H1 (cell line): ENCODE measurements at regions not wholly inside any gene's neighbourhood (a gene's known extent, or its start where the extent isn't known, plus 50 kb on each side); places are given as distances from the start of the nearest gene placed in this dataset.
A peak's percentile ranks its signal among the peaks of the same experiment; 100 is the strongest.

Source experiments
- ASH2L ChIP-seq: fragments of 200-600, 300-600 bp; sonication (generic); IDR thresholded peaks from one replicate; pipeline ENCODE4 v1.7.1; 2017; ENCODE audit warnings: low read length
- ATF2 ChIP-seq: IDR thresholded peaks from 2 replicates; pipeline ENCODE4 v1.6.1; 2012; ENCODE audit warnings: low read length, inconsistent platforms
- BRCA1 ChIP-seq: IDR thresholded peaks from 2 replicates; pipeline ENCODE4 v1.6.1; 2012; ENCODE audit warnings: low read depth, low read length, improper control_type of control experiment
- CBX5 ChIP-seq: fragments of 300-800, 300-1000 bp; sonication (generic); IDR thresholded peaks from 2 replicates; pipeline ENCODE4 v1.7.1; 2016; ENCODE audit warnings: antibody characterized with exemption, low read length, low read depth
- CEBPB ChIP-seq: IDR thresholded peaks from 2 replicates; pipeline ENCODE4 v1.6.1; 2012; ENCODE audit warnings: low read depth, low read length
- EGR1 ChIP-seq: IDR thresholded peaks from 2 replicates; pipeline ENCODE4 v1.6.1; 2011; ENCODE audit warnings: low read depth, low read length, borderline replicate concordance
- EZH2 ChIP-seq: fragments of 200-600 bp; sonication (generic); IDR thresholded peaks from 2 replicates; pipeline ENCODE4 v1.7.1; 2012; ENCODE audit warnings: low read depth, mild to moderate bottlenecking, moderate library complexity, low read length, inconsistent platforms; ENCODE audit not compliant: severe bottlenecking
- GABPA ChIP-seq: IDR thresholded peaks from 2 replicates; pipeline ENCODE4 v1.6.1; 2011; ENCODE audit warnings: mild to moderate bottlenecking, low read length, moderate library complexity, borderline replicate concordance; ENCODE audit not compliant: insufficient read depth
- GTF2F1 ChIP-seq: IDR thresholded peaks from 2 replicates; pipeline ENCODE4 v1.6.1; 2012; ENCODE audit warnings: low read depth, low read length, improper control_type of control experiment, borderline replicate concordance
- KDM1A ChIP-seq: fragments of 200-600, 300-600 bp; sonication (generic); IDR thresholded peaks from 2 replicates; pipeline ENCODE4 v1.7.1; 2016; ENCODE audit warnings: mild to moderate bottlenecking, low read length, borderline replicate concordance
- KDM4A ChIP-seq: IDR thresholded peaks from one replicate; pipeline ENCODE4 v1.7.1; 2012; ENCODE audit warnings: low read depth, mild to moderate bottlenecking, moderate library complexity, low read length, inconsistent platforms; ENCODE audit not compliant: severe bottlenecking
- POU5F1 ChIP-seq: IDR thresholded peaks from 2 replicates; pipeline ENCODE4 v1.6.1; 2011; ENCODE audit warnings: low read depth, mild to moderate bottlenecking, low read length, moderate library complexity
- RAD21 ChIP-seq, 2 experiments: IDR thresholded peaks in 1 of 2; conservative IDR thresholded peaks in 1 of 2; 2 replicates each; pipeline ENCODE4 v1.6.1; 2011; ENCODE audit warnings: low read depth in 2 of 2, low read length in 2 of 2, improper control_type of control experiment in 1 of 2, inconsistent platforms in 1 of 2, mild to moderate bottlenecking in 1 of 2, moderate library complexity in 1 of 2
- RXRA ChIP-seq: IDR thresholded peaks from 2 replicates; pipeline ENCODE4 v1.6.1; 2011; ENCODE audit warnings: low read depth, mild to moderate bottlenecking, low read length, moderate library complexity; ENCODE audit not compliant: insufficient read depth
- SAP30 ChIP-seq: fragments of 300-600 bp; sonication (generic); IDR thresholded peaks from 2 replicates; pipeline ENCODE4 v1.7.1; 2012; ENCODE audit warnings: low read length, moderate library complexity, mild to moderate bottlenecking, inconsistent platforms; ENCODE audit not compliant: insufficient read depth, insufficient replicate concordance
- SP1 ChIP-seq: IDR thresholded peaks from 2 replicates; pipeline ENCODE4 v1.6.1; 2011; ENCODE audit warnings: low read depth, low read length
- TAF7 ChIP-seq: optimal IDR thresholded peaks from 2 replicates; pipeline ENCODE3; 2011; ENCODE audit warnings: low read depth, mild to moderate bottlenecking, inconsistent platforms, low read length, moderate library complexity, borderline replicate concordance
- TBP ChIP-seq: IDR thresholded peaks from 2 replicates; pipeline ENCODE4 v1.6.1; 2011; ENCODE audit warnings: low read depth, low read length, improper control_type of control experiment
- TEAD4 ChIP-seq: IDR thresholded peaks from 2 replicates; pipeline ENCODE4 v1.6.1; 2012; ENCODE audit warnings: low read depth, low read length, inconsistent platforms, mixed read lengths
- YY1 ChIP-seq: IDR thresholded peaks from 2 replicates; pipeline ENCODE4 v1.6.1; 2011; ENCODE audit warnings: low read depth, mild to moderate bottlenecking, low read length
- TF ChIP-seq, protein P1 (sequence below): IDR thresholded peaks from 2 replicates; pipeline ENCODE4 v1.6.1; 2011; ENCODE audit warnings: low read depth, mild to moderate bottlenecking, low read length; ENCODE audit not compliant: insufficient read depth
- TF ChIP-seq, protein P2 (sequence below): IDR thresholded peaks from 2 replicates; pipeline ENCODE4 v1.6.1; 2012; ENCODE audit warnings: inconsistent platforms

GRCh38 chr17:27381007-27381501, 75.2 kb upstream of the KSR1 start (continued):
- TF ChIP-seq GABPA (no peak), KDM1A (no peak), TEAD4 (0 out of 2 replicates have a peak, but pooled peaks have one; percentile 49), CEBPB (peak; percentile 30; the same call in 1 of the 2 replicates), BRCA1 (no peak), TAF7 (peak; percentile 76), EZH2 (no peak), ASH2L (no peak), YY1 (peak; percentile 54; the same call in 1 of the 2 replicates), EGR1 (no peak; the same call in 1 of the 2 replicates), ATF2 (no peak), RXRA (no peak), KDM4A (peak; percentile 38), SAP30 (no peak), GTF2F1 (peak; percentile 32; the same call in 1 of the 2 replicates), TBP (peak; percentile 40; the same call in 1 of the 2 replicates), RAD21 (IDR thresholded peaks at IDR 0.05 in 1 of 2, conservative IDR thresholded peaks at IDR 0.05 in 1 of 2; ENCODE audit: low read depth in 2 of 2, low read length in 2 of 2) (peak; percentile 78 to 82), SP1 (peak; percentile 75), POU5F1 (no peak), CBX5 (no peak)
- TF ChIP-seq, protein P1, sequence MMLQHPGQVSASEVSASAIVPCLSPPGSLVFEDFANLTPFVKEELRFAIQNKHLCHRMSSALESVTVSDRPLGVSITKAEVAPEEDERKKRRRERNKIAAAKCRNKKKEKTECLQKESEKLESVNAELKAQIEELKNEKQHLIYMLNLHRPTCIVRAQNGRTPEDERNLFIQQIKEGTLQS = peak; percentile 87
- TF ChIP-seq, protein P2, sequence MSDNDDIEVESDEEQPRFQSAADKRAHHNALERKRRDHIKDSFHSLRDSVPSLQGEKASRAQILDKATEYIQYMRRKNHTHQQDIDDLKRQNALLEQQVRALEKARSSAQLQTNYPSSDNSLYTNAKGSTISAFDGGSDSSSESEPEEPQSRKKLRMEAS = peak; percentile 47
